ENCODE measurements at regions not wholly inside any gene's neighbourhood (a gene's known extent, or its start where the extent isn't known, plus 50 kb on each side); places are given as distances from the start of the nearest gene placed in this dataset.

DNA sequence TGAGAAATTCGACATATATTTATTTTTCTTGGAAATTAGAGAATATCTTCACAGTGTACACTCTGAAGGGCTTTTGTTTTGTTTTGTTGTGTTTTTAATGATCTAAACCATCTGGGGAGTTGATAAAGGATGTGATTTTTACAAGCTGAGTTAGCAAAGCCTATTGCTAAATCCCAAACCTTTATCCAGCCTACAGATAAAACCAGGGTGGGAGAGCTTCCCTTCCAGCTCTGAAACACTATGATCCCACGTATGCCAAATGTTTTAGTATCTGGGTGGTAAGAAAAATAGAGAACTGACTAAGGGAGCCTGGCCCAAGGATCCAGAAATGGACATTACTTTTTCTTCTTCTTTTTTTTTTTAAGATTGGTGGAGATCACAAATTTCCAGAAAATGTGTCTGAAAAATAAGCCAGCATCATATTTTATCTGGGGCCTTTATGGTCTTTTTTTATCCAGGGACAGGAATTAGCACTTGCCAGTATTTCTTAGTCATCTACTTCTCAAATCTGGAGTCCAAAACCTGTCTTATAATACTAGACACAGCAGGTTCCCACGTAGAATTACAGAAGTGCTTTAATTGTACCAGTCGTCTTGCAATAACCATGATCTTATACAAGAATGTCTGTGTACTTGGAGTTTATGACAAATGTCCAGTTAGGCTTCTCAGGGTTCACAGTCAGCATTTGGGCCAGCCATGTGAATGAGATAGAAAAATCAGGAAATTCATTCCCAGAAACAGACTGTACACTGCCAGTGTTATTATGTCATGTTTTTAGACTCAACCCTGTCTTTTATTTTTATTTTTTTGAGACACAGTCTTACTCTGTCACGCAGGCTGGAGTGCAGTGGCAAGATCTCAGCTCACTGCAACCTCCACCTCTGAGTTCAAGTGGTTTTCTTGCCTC lies 290.8 kb upstream of the MPDZ start:
- no peak for TF ChIP-seq SPI1 (IDR thresholded peaks at IDR 0.05; ENCODE audit: borderline replicate concordance, low read depth)
- TF ChIP-seq POLR2AphosphoS5 (IDR thresholded peaks at IDR 0.05; ENCODE audit: low read depth) = no peak
- TF ChIP-seq, protein P1, sequence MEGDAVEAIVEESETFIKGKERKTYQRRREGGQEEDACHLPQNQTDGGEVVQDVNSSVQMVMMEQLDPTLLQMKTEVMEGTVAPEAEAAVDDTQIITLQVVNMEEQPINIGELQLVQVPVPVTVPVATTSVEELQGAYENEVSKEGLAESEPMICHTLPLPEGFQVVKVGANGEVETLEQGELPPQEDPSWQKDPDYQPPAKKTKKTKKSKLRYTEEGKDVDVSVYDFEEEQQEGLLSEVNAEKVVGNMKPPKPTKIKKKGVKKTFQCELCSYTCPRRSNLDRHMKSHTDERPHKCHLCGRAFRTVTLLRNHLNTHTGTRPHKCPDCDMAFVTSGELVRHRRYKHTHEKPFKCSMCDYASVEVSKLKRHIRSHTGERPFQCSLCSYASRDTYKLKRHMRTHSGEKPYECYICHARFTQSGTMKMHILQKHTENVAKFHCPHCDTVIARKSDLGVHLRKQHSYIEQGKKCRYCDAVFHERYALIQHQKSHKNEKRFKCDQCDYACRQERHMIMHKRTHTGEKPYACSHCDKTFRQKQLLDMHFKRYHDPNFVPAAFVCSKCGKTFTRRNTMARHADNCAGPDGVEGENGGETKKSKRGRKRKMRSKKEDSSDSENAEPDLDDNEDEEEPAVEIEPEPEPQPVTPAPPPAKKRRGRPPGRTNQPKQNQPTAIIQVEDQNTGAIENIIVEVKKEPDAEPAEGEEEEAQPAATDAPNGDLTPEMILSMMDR (IDR thresholded peaks at IDR 0.05; ENCODE audit: insufficient read depth, low read length) = no peak
- no peak for TF ChIP-seq GABPA (IDR thresholded peaks at IDR 0.05; ENCODE audit: low read depth)
- TF ChIP-seq, protein P2, sequence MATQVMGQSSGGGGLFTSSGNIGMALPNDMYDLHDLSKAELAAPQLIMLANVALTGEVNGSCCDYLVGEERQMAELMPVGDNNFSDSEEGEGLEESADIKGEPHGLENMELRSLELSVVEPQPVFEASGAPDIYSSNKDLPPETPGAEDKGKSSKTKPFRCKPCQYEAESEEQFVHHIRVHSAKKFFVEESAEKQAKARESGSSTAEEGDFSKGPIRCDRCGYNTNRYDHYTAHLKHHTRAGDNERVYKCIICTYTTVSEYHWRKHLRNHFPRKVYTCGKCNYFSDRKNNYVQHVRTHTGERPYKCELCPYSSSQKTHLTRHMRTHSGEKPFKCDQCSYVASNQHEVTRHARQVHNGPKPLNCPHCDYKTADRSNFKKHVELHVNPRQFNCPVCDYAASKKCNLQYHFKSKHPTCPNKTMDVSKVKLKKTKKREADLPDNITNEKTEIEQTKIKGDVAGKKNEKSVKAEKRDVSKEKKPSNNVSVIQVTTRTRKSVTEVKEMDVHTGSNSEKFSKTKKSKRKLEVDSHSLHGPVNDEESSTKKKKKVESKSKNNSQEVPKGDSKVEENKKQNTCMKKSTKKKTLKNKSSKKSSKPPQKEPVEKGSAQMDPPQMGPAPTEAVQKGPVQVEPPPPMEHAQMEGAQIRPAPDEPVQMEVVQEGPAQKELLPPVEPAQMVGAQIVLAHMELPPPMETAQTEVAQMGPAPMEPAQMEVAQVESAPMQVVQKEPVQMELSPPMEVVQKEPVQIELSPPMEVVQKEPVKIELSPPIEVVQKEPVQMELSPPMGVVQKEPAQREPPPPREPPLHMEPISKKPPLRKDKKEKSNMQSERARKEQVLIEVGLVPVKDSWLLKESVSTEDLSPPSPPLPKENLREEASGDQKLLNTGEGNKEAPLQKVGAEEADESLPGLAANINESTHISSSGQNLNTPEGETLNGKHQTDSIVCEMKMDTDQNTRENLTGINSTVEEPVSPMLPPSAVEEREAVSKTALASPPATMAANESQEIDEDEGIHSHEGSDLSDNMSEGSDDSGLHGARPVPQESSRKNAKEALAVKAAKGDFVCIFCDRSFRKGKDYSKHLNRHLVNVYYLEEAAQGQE (IDR thresholded peaks at IDR 0.05; ENCODE audit: insufficient replicate concordance, low read depth) = no peak
- no peak for DNase-seq (ENCODE audit: low read depth in 1 of 2, low spot score in 1 of 2)
- H3K27ac ChIP-seq (replicated peaks) = no peak overlapping the region
- no peaks in the 10 kb centered on the region for H3K27me3 ChIP-seq (ENCODE audit: insufficient read depth, poor library complexity, severe bottlenecking)
- no peak overlapping the region for H3K4me3 ChIP-seq (replicated peaks; ENCODE audit: insufficient read depth, low read length)

DNA sequence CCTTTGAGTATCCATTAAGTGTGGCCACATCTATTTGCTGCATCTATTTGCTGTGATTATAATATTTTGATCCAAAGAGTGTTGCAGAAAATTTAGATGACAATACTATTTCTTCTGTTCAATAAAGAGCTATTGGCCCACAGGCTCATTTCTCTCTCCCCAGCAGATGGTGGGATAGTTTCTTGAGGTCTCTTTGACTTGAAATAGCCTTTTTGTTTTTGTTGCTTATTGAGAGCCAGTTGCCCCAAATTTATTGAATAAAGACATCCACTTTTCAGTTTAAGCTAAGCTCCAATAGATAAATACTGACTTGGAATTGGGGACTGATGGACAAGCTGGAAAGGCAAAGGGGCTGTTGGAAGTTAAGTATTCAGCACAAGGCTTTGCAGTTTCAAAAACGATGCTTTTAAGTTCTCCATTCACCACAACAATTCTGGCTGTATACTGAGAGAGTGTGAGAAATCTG lies 290.1 kb upstream of the MPDZ start:
- Histone ChIP-seq H3K4me3 (replicated peaks; ENCODE audit: insufficient read depth, low read length) (no peak overlapping the region), H3K27ac (replicated peaks) (no peak overlapping the region), H3K27me3 (ENCODE audit: insufficient read depth, poor library complexity, severe bottlenecking) (no peaks in the 10 kb centered on the region)
- TF ChIP-seq, protein P2 (IDR thresholded peaks at IDR 0.05; ENCODE audit: insufficient replicate concordance, low read depth) = no peak
- no peak for TF ChIP-seq GABPA (IDR thresholded peaks at IDR 0.05; ENCODE audit: low read depth)
- TF ChIP-seq, protein P1 (IDR thresholded peaks at IDR 0.05; ENCODE audit: insufficient read depth, low read length) = no peak
- TF ChIP-seq POLR2AphosphoS5 (IDR thresholded peaks at IDR 0.05; ENCODE audit: low read depth) = no peak
- TF ChIP-seq SPI1 (IDR thresholded peaks at IDR 0.05; ENCODE audit: borderline replicate concordance, low read depth) = no peak
- DNase-seq (ENCODE audit: low read depth in 1 of 2, low spot score in 1 of 2) = no peak

DNA sequence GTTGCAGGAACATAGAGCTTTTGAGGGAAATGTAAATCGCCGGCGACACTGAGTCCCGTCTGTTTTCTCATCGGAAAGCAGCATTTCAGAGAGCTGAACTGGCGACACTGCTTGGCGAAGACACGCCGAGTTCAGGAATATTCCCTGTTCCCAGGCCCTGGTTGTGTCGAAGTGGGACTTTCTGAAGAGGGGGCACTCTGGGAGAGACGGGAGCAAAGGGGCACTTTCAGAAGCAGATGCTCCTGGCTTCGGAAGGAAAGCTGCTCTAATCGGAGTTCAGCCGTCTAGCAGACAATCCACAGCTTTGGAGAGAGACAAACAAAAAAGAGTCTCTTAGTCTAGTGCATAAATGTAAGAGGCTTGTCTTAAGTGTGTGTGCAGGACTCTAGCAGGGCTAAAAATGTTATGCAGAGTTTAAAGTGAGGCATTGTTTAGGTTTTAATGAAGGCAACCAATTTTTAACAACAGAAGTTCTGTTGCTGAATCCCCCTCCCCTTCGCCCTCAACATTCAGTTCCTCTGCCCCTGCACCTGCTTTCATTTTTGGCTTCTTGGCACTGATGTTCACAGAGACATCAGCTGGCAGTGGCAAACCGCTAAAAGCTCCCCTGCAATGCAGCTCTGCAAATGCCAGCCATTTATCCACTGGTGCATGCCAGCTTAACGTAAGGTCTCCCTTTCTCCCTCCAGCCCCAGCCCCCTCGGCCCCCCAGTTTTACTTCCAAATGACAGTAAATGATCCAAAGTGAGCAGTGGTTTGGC lies 289.5 kb upstream of the MPDZ start:
- no peak for DNase-seq (ENCODE audit: low read depth in 1 of 2, low spot score in 1 of 2)
- no peak overlapping the region for H3K27ac ChIP-seq (replicated peaks)

DNA sequence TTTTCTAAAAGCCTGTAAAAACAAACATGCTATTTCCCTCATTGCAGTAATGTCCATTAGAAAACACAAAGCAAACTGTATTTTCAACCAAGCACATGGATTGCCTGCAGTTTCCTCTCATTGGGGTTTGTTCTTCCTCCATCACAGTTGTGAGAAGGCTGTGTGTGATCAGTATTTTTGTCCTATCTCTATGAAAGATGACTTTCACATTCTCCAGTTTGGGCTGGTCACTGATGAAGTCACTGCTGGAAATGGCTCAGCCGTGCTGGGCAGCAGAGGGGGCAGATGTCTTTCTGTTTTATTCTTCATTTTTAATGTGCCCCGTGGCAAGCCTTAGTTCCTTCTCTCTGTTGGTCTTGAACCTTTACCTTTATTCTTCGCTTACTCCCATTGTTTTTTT lies 288.9 kb upstream of the MPDZ start:
- Histone ChIP-seq H3K27ac (replicated peaks) (no peak overlapping the region), H3K27me3 (ENCODE audit: insufficient read depth, poor library complexity, severe bottlenecking) (no peaks in the 10 kb centered on the region), H3K4me3 (replicated peaks; ENCODE audit: insufficient read depth, low read length) (no peak overlapping the region)
- no peak for DNase-seq (ENCODE audit: low read depth in 1 of 2, low spot score in 1 of 2)
- TF ChIP-seq GABPA (IDR thresholded peaks at IDR 0.05; ENCODE audit: low read depth) (no peak), POLR2AphosphoS5 (IDR thresholded peaks at IDR 0.05; ENCODE audit: low read depth) (no peak), SPI1 (IDR thresholded peaks at IDR 0.05; ENCODE audit: borderline replicate concordance, low read depth) (no peak)
- TF ChIP-seq, protein P2 (IDR thresholded peaks at IDR 0.05; ENCODE audit: insufficient replicate concordance, low read depth) = no peak
- TF ChIP-seq, protein P1 (IDR thresholded peaks at IDR 0.05; ENCODE audit: insufficient read depth, low read length) = no peak

More for the DNA sequence above, 289.5 kb upstream of the MPDZ start:
- H3K4me3 ChIP-seq (replicated peaks; ENCODE audit: insufficient read depth, low read length) = no peak overlapping the region
- no peaks in the 10 kb centered on the region for H3K27me3 ChIP-seq (ENCODE audit: insufficient read depth, poor library complexity, severe bottlenecking)
- no peak for TF ChIP-seq POLR2AphosphoS5 (IDR thresholded peaks at IDR 0.05; ENCODE audit: low read depth)
